ENCODE measurements at regions not wholly inside any gene's neighbourhood (a gene's known extent, or its start where the extent isn't known, plus 50 kb on each side); places are given as distances from the start of the nearest gene placed in this dataset.

DNA sequence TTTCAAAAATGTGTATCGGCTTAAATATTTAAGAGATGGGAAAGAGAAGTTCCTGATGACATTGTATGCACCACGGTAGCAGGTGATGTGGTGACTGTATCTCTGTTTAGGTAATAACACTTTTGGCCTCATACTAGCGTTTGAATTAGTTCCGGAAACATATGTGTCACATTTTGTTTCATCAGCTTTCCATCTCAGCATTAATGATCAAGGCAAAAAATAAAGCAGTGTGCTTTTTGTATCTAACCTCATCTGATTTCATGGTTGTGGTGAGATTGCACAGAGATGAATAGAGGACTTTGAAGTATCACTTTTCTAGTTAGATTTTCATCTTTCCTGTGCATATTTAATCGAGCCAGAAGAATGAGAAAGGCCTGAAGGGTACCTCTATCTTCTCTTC, 206.4 kb upstream of the SPRY1 start:
- TF ChIP-seq RAD21 (conservative IDR thresholded peaks at IDR 0.05) (no peak), CTCF (IDR thresholded peaks at IDR 0.05; ENCODE audit: poor library complexity, severe bottlenecking) (no peak), POLR2AphosphoS5 (IDR thresholded peaks at IDR 0.05) (no peak)
